GM19025 (cell line): ENCODE measurements at regions not wholly inside any gene's neighbourhood (a gene's known extent, or its start where the extent isn't known, plus 50 kb on each side); places are given as distances from the start of the nearest gene placed in this dataset.

Experiments
- ATAC-seq: cut with Tn5 transposase; IDR thresholded peaks from one replicate; pipeline ENCODE4 v1.9.1; 2021; ENCODE audit warnings: mild to moderate bottlenecking, low read depth, moderate library complexity; ENCODE audit not compliant: unreplicated experiment

DNA sequence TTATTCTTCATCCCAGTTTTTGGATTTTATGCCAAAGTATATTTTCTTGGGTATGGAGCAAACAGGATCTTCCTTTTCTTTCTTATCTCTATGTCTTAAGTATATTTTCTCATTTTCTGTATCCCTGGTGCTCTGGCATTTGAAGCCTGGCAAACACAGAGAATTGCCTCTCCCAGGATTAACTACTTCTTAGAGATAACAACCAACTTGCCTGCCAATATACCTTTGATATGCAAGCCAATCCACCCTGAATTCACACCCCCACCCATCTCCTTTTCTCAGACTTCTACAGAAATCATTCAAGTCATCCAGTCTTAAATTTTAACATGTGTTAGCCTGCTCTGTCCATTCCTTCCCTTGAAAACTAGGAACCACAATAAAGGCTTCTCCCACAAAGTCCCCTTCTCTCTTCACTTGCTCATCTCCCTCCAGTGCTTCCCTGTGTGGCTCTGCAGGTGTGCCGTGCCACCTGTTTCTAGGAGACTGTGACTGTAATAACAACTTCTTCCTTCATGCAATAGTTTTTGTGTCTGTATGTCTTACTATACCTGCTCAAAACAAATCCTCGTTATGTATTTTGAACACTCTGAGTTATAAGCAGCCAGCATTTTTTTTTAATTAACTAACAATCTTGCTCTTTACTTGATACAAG, 649.7 kb upstream of the RIOK2 start:
- no peak for ATAC-seq

DNA sequence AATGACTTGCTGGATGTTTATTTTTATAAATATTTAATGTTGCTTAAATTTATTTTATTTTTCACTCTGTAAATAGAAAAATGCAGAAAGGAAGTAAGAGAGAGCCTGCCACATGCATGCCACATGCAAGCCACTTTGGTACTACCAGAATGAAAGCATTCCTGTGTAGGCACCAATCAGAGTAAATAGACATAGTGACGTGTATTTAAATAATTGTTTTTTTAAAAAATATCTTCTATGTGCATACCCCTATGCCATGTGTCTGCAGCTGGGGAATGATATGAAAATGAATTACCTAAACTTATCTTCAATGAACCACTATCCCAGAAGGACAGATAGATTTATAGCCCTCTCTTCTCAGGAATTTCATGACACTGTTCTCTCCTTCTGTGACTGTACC, 651.5 kb upstream of the RIOK2 start:
- no peak for ATAC-seq

DNA sequence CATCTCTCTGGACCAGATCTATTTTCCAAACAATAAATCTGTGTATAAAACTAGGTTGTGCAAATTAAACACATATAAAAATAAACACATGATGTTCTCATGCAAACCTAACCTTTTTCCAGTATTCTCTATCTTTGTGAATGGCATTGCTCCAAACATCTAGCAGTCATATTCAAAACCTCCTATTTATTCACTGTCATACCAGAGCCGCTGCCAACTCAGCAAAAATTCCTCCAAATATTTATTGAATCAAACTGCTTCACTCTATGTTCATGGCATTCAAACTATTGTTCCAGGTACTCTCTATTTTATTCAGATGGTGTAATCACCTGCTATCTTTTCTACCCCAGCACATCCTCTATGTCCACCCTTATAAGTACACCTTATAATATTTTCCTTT, 652.1 kb upstream of the RIOK2 start:
- ATAC-seq, result no peak

DNA sequence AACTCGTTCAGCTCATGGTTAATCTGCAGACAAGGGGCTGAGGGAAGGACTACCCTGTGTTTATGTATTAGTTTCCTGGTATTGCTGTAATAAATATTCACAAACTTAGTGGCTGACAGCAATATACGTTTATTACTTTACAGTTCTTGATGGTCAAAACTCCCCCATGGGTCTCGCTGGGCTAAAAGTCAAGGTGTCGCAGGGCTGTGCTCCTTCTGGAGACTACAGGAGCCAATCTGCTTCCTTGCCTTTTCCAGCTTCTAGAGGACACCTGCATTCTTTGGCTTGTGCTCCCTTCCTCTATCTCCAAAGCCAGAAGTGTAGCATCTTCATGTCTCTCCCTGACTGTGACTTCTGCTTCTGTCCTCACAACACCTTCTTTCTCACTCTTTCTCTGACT, 653.8 kb upstream of the RIOK2 start:
- ATAC-seq, result no peak

DNA sequence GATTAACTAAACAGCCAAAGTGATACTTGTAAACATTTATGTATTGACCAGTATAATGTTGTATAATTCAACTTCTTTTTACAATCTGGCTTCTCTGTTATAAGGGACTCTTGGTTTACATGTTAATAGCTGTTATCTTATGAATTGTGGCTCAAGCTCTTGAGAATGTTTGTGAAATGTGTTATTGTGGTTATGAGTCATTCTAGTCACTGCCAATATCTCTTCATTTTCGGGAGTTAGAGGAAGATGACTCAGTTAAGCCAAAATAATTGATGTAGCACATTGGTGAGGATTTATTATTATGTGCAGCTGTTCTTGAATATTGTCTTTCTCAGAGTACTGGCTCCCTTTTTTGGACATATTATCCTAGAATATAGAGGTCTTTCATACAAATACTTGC, 655.2 kb upstream of the RIOK2 start:
- peak; percentile 88 for ATAC-seq

DNA sequence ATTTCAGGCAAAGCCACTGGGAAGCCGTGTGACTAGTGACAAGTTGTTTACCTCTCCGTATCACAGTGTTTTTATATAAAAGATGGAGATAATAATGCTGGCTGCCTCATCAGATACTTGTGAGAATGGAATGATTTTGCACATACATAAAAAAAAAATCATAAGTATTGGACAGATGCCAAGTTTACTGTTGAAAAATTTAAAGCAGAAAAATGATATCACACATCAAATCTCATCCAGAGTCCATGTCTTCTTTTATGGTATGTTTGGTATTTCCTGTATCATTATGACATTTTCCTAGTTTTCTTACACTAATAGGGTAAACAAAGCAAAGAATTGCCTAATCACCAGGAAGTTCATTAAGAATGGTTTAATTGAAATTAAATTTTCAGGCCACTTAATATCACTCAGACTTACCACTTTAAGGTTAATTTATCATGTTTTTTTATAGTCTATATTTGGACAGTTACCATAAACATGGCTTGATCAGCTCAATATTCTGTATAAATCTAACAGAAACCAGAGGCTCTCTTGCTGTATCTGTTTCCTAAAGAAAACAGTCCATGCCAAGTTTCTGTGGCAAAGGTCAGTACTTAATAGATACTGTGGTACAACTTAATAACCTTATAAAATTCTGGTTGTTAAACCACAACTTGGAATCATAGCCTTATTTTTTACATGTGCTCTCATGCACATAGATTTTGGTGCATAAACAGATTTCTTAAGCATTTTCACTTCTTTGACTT, 656.5 kb upstream of the RIOK2 start:
- ATAC-seq, result no peak

DNA sequence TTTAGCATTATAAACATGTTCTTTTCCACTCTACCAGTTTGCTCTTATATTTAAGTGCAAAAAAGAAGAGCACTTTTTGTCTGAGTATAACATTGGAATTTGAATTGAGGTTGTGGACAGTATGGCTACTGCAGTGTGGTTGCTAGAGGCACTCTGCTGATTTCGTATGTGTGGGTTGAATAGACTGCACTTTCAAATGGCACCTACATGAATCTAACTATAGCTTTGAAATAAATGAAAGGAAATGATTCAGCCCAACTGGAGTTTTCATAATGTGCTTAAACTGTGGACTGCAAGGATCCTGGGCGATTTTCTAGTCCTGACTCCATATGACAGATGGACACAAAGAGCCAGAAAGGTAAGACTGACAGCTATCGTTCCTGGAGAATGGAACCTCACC, 657.6 kb upstream of the RIOK2 start:
- no peak for ATAC-seq

DNA sequence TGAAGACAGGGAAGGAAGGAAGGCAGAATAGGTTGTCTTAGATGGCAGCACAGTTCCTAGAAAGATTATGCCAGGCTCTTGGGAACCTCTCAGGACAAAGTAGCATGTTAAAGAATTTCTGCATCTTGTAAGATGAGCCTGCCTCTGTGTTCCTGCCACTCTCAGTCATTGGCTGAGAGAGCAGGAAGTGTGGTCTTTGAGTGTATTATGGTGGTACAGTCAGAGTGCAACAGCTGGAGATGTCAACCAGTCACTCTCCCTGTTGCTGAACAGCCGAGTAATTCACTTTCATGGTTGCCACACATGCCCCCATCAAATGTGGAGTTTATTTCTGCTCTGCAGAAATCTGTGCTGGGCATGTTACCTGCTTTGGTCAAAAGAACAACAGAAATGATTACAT, 659.6 kb upstream of the RIOK2 start:
- no peak for ATAC-seq

DNA sequence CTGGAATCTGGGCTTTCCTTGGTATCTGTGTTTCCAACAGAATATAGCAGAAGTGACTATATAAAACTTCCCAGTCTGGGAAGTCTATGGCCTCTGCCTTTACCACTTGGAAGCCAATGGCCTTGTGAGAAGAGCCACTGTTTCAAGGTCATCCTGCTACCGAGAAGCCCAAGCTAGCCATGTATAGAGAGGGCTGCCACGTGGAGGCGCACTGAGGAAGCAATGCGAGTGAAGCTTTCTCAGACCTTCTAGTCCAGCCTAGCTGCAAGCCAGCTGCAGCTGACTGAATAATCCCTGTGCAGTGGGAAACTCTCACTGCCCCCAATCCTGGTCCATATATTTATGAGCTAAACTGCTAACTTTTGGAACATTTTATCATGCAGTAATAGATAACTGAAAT, 661.8 kb upstream of the RIOK2 start:
- no peak for ATAC-seq

DNA sequence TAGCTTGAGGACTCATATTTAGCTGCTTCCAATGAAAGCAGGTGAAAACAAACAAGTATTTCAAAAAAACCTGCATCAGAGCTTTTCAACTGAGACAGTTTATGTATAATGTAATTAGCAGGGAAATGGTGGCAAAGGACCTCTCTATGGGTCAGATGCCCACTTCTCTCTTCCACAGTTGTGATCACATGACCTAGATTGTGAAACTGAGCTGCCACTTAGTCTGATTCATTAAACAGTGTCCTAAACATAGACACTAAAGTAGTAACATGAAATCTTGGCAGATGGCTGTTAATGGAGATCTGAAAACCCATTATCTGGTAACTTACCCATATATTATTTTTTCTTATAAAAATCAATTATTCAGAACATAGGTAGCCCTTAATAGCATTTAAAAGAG, 663.6 kb upstream of the RIOK2 start:
- no peak for ATAC-seq

DNA sequence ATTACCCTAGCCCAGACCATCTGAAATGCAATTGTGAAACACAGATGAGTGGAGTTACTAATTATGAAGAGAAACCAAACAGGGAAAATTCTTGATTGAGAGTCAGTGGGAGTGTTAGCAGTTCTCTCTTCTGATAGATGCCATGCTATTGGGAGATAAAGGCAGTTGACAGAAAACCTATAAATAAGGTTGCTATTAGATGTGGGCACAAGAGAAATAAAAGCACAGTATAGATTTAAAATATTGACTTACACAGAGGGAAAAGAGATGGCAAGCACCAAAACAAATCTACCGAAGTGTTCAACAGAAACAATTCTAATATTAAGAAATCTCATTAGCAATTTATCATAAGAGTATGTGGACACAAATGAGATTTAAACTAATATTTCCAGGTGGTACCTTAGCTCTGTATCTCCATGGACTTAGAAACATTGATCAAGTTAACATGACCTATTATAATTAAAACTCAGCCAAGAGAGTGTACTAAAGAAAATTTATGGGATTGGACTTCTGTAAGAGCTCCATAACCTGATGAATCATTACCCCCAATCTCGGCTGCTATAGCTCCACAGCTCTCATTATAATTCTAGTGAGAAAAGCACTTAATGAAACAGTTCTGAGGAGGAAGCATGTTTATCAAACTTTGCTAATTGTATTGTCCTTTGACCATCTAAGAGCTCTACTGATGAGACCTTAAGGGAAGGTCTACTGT, 665.0 kb upstream of the RIOK2 start:
- ATAC-seq, result no peak

DNA sequence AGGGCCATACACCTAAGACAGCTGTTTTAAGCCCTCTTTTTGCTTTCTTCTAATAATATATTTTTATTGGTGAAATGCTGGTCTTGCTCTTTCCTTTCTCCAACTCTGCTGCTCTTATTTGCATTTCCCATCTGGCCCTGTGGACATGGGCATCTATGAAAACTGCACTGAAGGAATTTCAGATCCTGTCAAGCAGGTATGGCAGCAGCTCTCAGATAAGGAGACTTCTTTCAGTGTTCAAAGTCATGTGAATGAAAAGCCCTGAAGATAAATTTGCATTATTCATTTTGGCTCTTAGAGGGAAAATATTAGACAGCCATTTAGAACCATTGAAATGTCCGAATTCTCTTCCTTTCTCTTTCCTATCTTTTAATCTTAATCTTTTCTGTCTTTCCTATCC, 668.0 kb upstream of the RIOK2 start:
- ATAC-seq, result no peak

DNA sequence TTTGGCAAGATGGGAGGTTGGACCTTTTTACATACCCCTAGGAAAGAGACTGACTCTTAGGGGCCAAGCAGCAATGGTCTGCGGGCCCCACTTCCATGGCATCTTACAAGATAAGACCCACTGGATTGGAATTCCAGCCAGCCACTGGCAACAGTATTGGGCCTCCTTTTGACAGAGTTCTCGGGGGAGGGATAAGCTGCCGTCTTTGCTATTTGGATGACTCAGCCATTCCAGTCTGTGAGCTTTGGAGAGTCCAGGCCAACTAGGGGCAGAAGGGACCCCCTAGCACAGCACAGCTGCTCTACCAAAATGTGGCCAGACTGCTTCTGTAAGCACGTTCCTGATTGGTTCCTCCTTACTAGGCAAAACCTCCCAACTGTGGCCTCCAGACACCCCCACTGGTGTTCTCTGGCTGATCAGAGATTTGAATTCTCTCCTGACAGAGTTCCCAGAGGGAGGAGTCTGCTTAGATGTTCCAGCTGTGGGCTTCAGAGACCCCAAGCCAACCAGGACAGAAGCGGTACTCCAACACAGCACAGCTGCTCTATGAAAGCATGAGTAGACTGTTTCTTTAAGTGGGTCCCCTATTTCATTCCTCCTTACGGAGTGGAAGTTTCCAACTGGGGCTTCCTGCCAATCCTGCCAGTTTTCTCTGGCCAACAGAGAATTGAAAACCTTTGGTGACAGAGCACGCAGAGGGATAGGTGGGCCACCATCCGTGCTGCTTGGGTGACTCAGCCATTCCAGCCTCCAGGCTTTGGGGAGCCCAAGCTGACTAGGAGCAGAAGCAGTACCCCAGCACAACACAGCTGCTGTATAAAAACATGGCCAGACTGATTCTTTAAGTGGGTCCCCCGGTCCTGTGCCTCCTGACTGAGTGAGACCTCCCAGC, 672.1 kb upstream of the RIOK2 start:
- ATAC-seq, result no peak

DNA sequence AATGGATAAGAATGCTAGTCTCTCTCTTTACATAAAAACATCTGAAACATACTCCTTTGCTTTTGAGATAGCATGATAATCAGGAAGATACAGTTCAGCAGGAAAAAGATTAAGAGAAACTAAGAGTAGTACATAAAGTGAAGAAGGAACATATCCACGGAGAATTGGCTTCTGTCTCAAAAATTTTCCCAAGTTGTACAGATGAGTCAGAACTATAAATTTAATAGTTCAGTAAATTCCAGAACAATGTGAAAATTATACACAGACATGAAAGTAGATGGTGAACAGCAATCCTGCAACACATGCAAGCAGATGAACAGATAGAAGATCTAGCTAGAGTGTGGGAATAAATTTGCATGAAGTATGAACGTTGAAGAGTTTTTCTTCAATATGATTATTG, 691.4 kb upstream of the RIOK2 start:
- no peak for ATAC-seq

DNA sequence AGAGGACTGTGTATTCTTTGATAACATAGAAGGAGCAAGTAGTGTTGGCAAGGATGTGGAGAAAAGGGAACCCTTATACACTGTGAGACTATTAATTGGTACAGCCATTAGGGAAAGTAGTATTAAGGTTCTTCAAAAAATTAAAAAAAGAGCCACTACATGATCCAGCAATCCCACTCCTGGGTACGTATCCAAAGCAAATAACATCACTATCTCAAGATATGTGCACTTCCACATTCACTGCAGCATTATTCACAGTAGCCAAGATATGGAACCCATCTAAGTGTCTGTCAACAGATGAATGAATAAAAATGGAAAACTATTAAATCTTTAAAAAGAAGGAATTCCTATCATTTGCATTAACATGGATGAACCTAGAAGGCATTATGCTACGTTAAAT, 693.2 kb upstream of the RIOK2 start:
- no peak for ATAC-seq

DNA sequence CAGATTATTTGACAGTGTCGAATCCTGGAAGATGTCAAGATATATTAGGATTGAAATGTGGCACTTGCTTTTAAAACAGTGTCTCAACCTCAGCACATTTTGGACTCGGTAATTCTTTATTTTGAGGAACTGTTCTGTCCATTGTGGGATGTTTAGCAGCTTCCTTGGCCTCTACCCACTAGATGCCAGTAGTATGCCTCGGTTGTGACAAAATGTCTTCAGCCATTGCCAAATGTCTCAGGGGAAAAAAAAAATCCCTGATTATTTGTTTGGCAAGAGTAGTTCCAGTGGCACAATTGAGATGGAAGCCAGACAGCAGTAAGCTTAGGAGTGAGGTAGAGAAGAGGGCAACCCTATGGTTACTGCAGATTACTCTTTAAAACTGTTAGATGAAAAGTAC, 694.5 kb upstream of the RIOK2 start:
- no peak for ATAC-seq

DNA sequence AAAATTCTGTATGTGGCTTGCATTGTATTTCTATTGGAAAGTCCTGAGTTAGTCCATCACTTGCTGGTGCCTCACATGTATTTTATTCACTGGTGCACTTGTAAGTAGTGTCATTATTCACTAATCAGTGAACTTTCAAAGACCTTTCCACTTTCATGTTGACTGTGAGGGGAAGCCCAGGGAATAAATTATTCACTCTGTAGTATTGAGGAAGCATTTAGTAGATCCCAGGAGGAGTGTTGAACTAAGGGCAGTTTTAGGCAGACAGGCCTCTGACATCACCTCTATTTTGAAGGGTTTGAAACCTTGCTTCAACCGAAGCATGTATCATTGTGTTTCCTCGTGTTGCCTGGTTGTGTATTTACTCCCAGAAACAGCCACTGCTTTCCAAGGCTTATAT, 705.4 kb upstream of the RIOK2 start:
- ATAC-seq, result peak; percentile 96

DNA sequence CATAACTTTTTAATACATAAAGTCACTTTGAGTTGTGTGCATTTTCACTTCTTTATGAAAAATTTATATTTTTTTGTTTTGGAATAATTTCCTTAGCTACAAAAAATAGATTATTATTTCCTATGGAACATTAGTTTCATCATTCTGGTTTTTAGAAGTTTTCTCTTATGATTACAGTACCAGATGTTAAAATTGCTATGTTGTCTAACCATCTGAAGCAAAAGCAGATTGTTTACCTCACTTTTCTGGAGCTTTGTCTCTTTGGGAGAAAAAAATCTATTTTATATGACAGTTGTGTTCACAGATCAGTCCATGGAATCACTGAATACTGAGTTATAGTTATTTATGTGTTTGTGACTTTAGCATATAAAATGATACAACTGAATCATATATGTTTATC, 708.9 kb upstream of the RIOK2 start:
- no peak for ATAC-seq

DNA sequence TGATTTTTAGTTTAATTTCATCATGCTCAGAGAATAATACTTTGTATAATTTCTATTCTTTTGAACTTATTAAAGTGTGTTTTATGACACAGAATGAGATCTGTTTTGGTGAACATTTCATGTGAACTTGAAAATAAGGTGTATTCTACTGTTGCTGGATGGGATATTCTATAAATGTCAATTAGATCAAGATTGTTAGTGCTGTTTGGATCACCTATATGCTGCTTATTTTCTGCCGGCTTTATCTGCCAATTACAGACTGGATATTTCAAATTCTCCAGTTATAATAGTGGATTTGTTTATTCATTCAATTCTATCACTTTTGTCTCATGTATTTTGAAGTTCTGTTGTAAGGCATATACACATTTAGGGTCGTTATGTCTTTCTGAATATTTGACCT, 720.7 kb upstream of the RIOK2 start:
- ATAC-seq, result no peak

DNA sequence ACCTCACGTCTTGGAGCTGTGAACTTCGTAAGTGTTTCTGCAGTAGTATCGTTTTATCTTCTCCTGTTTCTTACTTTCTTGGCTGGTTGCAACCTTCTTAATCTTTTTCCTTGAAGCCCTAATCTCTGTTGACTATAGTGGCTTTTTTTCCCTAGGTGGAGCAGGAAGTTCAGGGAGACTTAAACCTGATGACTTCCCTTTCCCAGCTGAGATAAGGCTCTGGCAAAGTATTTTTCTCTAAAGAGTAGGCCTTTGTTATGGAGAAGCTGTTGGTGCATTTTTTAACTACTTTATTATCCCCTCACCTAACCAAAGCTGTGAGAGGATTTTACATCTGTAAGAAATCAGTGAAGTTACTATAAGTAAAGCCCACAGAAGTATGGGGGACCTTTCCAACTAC, 723.1 kb upstream of the RIOK2 start:
- ATAC-seq, result no peak
